WTC11 (cell line): ENCODE measurements at regions not wholly inside any gene's neighbourhood (a gene's known extent, or its start where the extent isn't known, plus 50 kb on each side); places are given as distances from the start of the nearest gene placed in this dataset.

Experiments used
- ATAC-seq: fragments of 200-7000 bp; cut with Tn5 transposase; 2 replicates; pipeline ENCODE4 v1.10.0; 2021; ENCODE audit warnings: mild to moderate bottlenecking, moderate library complexity
- CTCF ChIA-PET: fragments of 300-600 bp; sonication (Branson Sonifier 250); formaldehyde crosslinking; loops from one replicate; lab custom pipeline; 2021; ENCODE audit warnings: antibody characterized with exemption; lab: Charles Lee
- POLR2A ChIA-PET: fragments of 350-600 bp; sonication (Branson Sonifier 250); formaldehyde crosslinking; loops from one replicate; lab custom pipeline; 2021; ENCODE audit warnings: antibody characterized with exemption; lab: Charles Lee
- DNase-seq: peaks from one replicate; pipeline ENCODE4 v3.0.0; 2021; ENCODE audit warnings: low spot score
- H3K27ac Mint-ChIP-seq: 2 replicates; pipeline ENCODE4 v1.8.0; 2021; ENCODE audit warnings: mixed read lengths
- H3K27me3 Mint-ChIP-seq: 2 replicates; pipeline ENCODE4 v1.8.0; 2021; ENCODE audit warnings: low read depth, mild to moderate bottlenecking, moderate library complexity, mixed read lengths
- H3K36me3 Mint-ChIP-seq: 2 replicates; pipeline ENCODE4 v1.8.0; 2021; ENCODE audit warnings: mixed read lengths
- H3K4me1 Mint-ChIP-seq: 2 replicates; pipeline ENCODE4 v1.8.0; 2022; ENCODE audit warnings: mixed read lengths
- H3K4me3 Mint-ChIP-seq: 2 replicates; pipeline ENCODE4 v1.8.0; 2021; ENCODE audit warnings: mild to moderate bottlenecking, moderate library complexity, mixed read lengths
- H3K9me3 Mint-ChIP-seq: 2 replicates; pipeline ENCODE4 v1.8.0; 2021; ENCODE audit warnings: mixed read lengths
- ATF2 ChIP-seq: sonication (generic); formaldehyde crosslinking; IDR thresholded peaks from 2 replicates; pipeline ENCODE4 v1.8.1; 2022; ENCODE audit warnings: low read depth, missing genetic modification reagents, borderline replicate concordance
- ATF3 ChIP-seq: sonication (generic); formaldehyde crosslinking; conservative IDR thresholded peaks from 2 replicates; pipeline ENCODE4 v1.8.1; 2022; ENCODE audit warnings: mild to moderate bottlenecking, missing genetic modification reagents
- CREB1 ChIP-seq: sonication (generic); formaldehyde crosslinking; IDR thresholded peaks from 2 replicates; pipeline ENCODE4 v1.8.0; 2023; ENCODE audit warnings: mild to moderate bottlenecking, missing genetic modification reagents
- CTCF ChIP-seq: fragments of 200-600 bp; IDR thresholded peaks from 2 replicates; pipeline ENCODE4 v1.8.0; 2022; ENCODE audit warnings: antibody characterized with exemption
- E2F4 ChIP-seq: sonication (generic); formaldehyde crosslinking; IDR thresholded peaks from 2 replicates; pipeline ENCODE4 v1.8.1; 2022; ENCODE audit warnings: low read depth, mild to moderate bottlenecking, moderate library complexity, missing genetic modification reagents, borderline replicate concordance
- ERG ChIP-seq: fragments of 250-450 bp; sonication (Bioruptor Pico); IDR thresholded peaks from 2 replicates; pipeline ENCODE4 v1.8.0; 2021; ENCODE audit warnings: mild to moderate bottlenecking
- GRHL2 ChIP-seq: fragments of 250-450 bp; sonication (Bioruptor Pico); IDR thresholded peaks from 2 replicates; pipeline ENCODE4 v1.8.0; 2022; ENCODE audit warnings: mild to moderate bottlenecking, moderate library complexity; ENCODE audit not compliant: insufficient replicate concordance, severe bottlenecking
- MXD4 ChIP-seq: fragments of 250-450 bp; sonication (Bioruptor Pico); IDR thresholded peaks from 2 replicates; pipeline ENCODE4 v1.8.0; 2021; ENCODE audit warnings: mild to moderate bottlenecking, moderate library complexity, borderline replicate concordance
- USF1 ChIP-seq: sonication (generic); formaldehyde crosslinking; IDR thresholded peaks from 2 replicates; pipeline ENCODE4 v1.8.0; 2022; ENCODE audit warnings: mild to moderate bottlenecking, missing genetic modification reagents
- ZNF281 ChIP-seq: sonication (generic); formaldehyde crosslinking; IDR thresholded peaks from 2 replicates; pipeline ENCODE4 v1.8.0; 2023; ENCODE audit warnings: mild to moderate bottlenecking, missing genetic modification reagents

GRCh38 chr4:37068580-37068979 is 176.0 kb upstream of the NWD2 start:
- TF ChIP-seq CTCF (0 out of 2 replicates have a peak, but pooled peaks have one; percentile 22), MXD4 (no peak), ATF2 (CRISPR knock-in tag) (no peak), E2F4 (CRISPR knock-in tag) (no peak), CREB1 (CRISPR knock-in tag) (no peak), GRHL2 (CRISPR knock-in tag) (no peak), ZNF281 (CRISPR knock-in tag) (no peak), USF1 (no peak)
- Mint-ChIP-seq H3K4me1 (no peaks in the 10 kb centered on the region), H3K4me3 (no peak overlapping the region), H3K36me3 (no peaks in the 10 kb centered on the region), H3K9me3 (peaks cover 7% of the 10 kb centered on the region), H3K27me3 (no peaks in the 10 kb centered on the region), H3K27ac (no peak overlapping the region)
- DNase-seq (peak; percentile 68), ATAC-seq (peak; percentile 97)
- ChIA-PET POLR2A (no interaction called here), CTCF (interaction anchor here (0.6 to 3.3 kb wide), 16 partner anchors 10 to 758 kb away, joined by 3 to 21 read pairs (median 4); partner anchors contain the start of gene PGM2)

- CTCF ChIA-PET, result interaction anchor here (2.5 to 3.3 kb wide), 2 partner anchors 12 to 319 kb away, joined by 20 to 21 read pairs; no protein-coding TSS in a partner anchor
- no peak overlapping the region for H3K27ac Mint-ChIP-seq
These were observed 174.5 kb upstream of the NWD2 start for GRCh38 chr4:37070041-37070440.

More at GRCh38 chr4:37070041-37070440, 174.5 kb upstream of the NWD2 start:
- H3K4me3 Mint-ChIP-seq, result no peak overlapping the region
- no peak for TF ChIP-seq ATF3 (CRISPR knock-in tag)
- TF ChIP-seq GRHL2 (CRISPR knock-in tag), result no peak
- no peak for TF ChIP-seq ERG (CRISPR knock-in tag)
- POLR2A ChIA-PET, result no interaction called here
- no peak for ATAC-seq
- no peaks in the 10 kb centered on the region for H3K4me1 Mint-ChIP-seq
- H3K36me3 Mint-ChIP-seq, result no peaks in the 10 kb centered on the region
- DNase-seq, result no peak
- H3K27me3 Mint-ChIP-seq, result no peaks in the 10 kb centered on the region
- peaks cover 7% of the 10 kb centered on the region for H3K9me3 Mint-ChIP-seq
